OCI-LY3 (cell line): ENCODE measurements at regions not wholly inside any gene's neighbourhood (a gene's known extent, or its start where the extent isn't known, plus 50 kb on each side); places are given as distances from the start of the nearest gene placed in this dataset.

Experiments
- H2AFZ ChIP-seq: fragments of 200-600, 300-600 bp; shearing (Covaris generic); 2 replicates; pipeline ENCODE4 v1.6.0; 2014; ENCODE audit warnings: antibody characterized with exemption, low read depth, low read length
- H3K27ac ChIP-seq: fragments of 200-600, 300-600 bp; sonication (generic); 2 replicates; pipeline ENCODE4 v1.5.1; 2014; ENCODE audit warnings: mild to moderate bottlenecking, low read length, moderate library complexity, mixed read lengths
- H3K27me3 ChIP-seq: fragments of 200-600, 300-600 bp; sonication (generic); 2 replicates; pipeline ENCODE4 v1.6.1; 2014; ENCODE audit warnings: low read depth, low read length, mixed read lengths
- H3K36me3 ChIP-seq: fragments of 200-600, 300-600 bp; sonication (generic); replicated peaks from 2 replicates; pipeline ENCODE3; 2014; ENCODE audit warnings: low read depth, low read length, mixed read lengths
- H3K4me1 ChIP-seq: fragments of 300-600, 200-600 bp; sonication (generic); 2 replicates; pipeline ENCODE4 v1.6.1; 2014; ENCODE audit warnings: low read length, mixed read lengths
- H3K4me2 ChIP-seq: fragments of 200-600, 300-600 bp; sonication (generic); 2 replicates; pipeline ENCODE4 v1.6.1; 2014; ENCODE audit warnings: low read length, mixed read lengths
- H3K4me3 ChIP-seq: fragments of 300-600, 200-600 bp; sonication (generic); 2 replicates; pipeline ENCODE4 v1.5.1; 2014; ENCODE audit warnings: antibody characterized with exemption, mild to moderate bottlenecking, low read length, moderate library complexity
- H3K79me2 ChIP-seq: fragments of 300-600, 200-600 bp; shearing (Covaris generic); 2 replicates; pipeline ENCODE4 v1.6.1; 2014; ENCODE audit warnings: mild to moderate bottlenecking, low read length, mixed read lengths
- H3K9ac ChIP-seq: fragments of 300-600, 200-600 bp; shearing (Covaris generic); 2 replicates; pipeline ENCODE4 v1.6.0; 2014; ENCODE audit warnings: mild to moderate bottlenecking, low read length, moderate library complexity
- H3K9me3 ChIP-seq: fragments of 200-600, 300-600 bp; shearing (Covaris generic); 2 replicates; pipeline ENCODE4 v1.6.1; 2014; ENCODE audit warnings: low read length, mixed read lengths; ENCODE audit not compliant: insufficient read depth
- H4K20me1 ChIP-seq: fragments of 200-600, 300-600 bp; sonication (generic); 2 replicates; pipeline ENCODE4 v1.6.1; 2016; ENCODE audit warnings: low read length, mixed read lengths; ENCODE audit not compliant: insufficient read depth
- EZH2phosphoT487 ChIP-seq: fragments of 200-600 bp; shearing (Covaris generic); IDR thresholded peaks from 2 replicates; pipeline ENCODE4 v1.6.1; 2018; ENCODE audit warnings: antibody characterized with exemption, mixed run types, low read depth
- TF ChIP-seq, protein P1 (sequence below): fragments of 200-600, 300-600 bp; sonication (generic); IDR thresholded peaks from 2 replicates; pipeline ENCODE4 v1.5.1; 2014; ENCODE audit warnings: antibody characterized with exemption, low read length, low read depth

DNA sequence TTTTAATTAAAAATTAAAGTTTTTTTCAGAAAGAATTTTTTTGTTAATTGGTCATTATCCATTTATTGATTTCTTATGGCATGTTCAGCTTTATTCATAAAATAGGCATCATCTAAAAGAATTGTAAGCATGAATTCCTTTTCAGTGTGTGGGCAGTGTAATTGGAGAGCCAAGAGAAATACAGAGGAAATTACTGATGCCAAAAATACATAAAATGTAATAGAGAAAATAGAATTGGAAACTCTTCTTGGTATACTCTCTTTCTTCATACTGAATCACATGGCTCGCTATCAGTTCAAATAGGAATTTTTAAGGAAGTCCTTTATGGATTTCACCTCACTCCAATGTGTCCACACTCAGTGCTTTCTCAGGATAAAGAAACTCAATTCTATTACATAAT, 663.6 kb upstream of the NRXN1 start:
- H3K27me3 ChIP-seq, result no peaks in the 10 kb centered on the region
- H3K27ac ChIP-seq, result no peak overlapping the region
- H4K20me1 ChIP-seq, result no peaks in the 10 kb centered on the region
- H3K36me3 ChIP-seq, result peaks cover 4% of the 10 kb centered on the region
- no peaks in the 10 kb centered on the region for H3K79me2 ChIP-seq
- no peak for TF ChIP-seq EZH2phosphoT487
- TF ChIP-seq, protein P1, sequence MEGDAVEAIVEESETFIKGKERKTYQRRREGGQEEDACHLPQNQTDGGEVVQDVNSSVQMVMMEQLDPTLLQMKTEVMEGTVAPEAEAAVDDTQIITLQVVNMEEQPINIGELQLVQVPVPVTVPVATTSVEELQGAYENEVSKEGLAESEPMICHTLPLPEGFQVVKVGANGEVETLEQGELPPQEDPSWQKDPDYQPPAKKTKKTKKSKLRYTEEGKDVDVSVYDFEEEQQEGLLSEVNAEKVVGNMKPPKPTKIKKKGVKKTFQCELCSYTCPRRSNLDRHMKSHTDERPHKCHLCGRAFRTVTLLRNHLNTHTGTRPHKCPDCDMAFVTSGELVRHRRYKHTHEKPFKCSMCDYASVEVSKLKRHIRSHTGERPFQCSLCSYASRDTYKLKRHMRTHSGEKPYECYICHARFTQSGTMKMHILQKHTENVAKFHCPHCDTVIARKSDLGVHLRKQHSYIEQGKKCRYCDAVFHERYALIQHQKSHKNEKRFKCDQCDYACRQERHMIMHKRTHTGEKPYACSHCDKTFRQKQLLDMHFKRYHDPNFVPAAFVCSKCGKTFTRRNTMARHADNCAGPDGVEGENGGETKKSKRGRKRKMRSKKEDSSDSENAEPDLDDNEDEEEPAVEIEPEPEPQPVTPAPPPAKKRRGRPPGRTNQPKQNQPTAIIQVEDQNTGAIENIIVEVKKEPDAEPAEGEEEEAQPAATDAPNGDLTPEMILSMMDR, result no peak
- H3K9ac ChIP-seq, result no peak overlapping the region
- peaks cover 33% of the 10 kb centered on the region for H3K4me1 ChIP-seq
- H3K9me3 ChIP-seq, result no peaks in the 10 kb centered on the region
- no peak overlapping the region for H2AFZ ChIP-seq
- no peak overlapping the region for H3K4me3 ChIP-seq
- H3K4me2 ChIP-seq, result no peak overlapping the region; the same call in 1 of the 2 replicates

DNA sequence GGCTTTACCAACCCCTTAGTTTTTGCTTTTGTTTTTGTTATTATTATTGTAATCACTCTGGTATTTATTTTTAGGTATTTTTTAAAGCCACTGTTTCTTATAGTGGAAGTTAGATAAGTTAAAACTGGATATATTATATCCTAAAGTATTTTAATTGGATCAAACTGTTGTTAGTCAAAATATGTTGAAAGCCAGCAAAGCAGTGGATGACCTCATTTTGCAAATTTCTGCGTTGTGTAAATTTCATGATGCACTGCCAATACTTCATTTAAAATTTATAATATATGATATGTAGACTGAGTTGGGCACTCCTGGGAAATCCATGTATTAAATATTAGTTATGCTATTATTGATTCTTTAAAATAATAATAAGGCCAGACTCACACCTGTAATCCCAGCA, 661.7 kb upstream of the NRXN1 start:
- no peaks in the 10 kb centered on the region for H4K20me1 ChIP-seq
- H3K9me3 ChIP-seq, result no peaks in the 10 kb centered on the region
- H3K36me3 ChIP-seq, result peaks cover 3% of the 10 kb centered on the region
- TF ChIP-seq EZH2phosphoT487, result no peak
- TF ChIP-seq, protein P1, result no peak
- H3K4me3 ChIP-seq, result no peak overlapping the region
- peaks cover 31% of the 10 kb centered on the region for H3K4me1 ChIP-seq
- H3K27ac ChIP-seq, result no peak overlapping the region
- H3K27me3 ChIP-seq, result no peaks in the 10 kb centered on the region
- H3K79me2 ChIP-seq, result no peaks in the 10 kb centered on the region
- no peak overlapping the region for H2AFZ ChIP-seq
- no peak overlapping the region for H3K4me2 ChIP-seq
- no peak overlapping the region for H3K9ac ChIP-seq

DNA sequence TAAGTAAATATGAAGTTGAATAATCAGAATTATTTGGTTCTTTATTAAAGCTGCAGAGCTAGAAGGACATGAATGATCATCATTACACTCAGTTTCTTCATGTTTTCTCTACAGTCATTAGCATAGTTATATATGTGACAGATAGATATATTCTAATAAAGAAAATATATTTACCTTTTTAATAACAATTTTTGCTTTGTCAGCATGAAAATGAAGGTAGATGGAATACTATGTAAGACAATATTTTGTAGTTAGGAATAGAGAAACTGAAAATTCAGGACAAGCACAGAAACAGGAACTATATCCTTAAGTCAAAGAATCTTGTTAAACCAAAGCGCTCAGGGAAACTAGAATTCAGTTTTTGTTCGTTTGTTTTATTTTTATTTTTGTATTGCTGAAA, 649.9 kb upstream of the NRXN1 start:
- no peak overlapping the region for H3K4me3 ChIP-seq
- no peaks in the 10 kb centered on the region for H3K27me3 ChIP-seq
- H3K4me1 ChIP-seq, result no peaks in the 10 kb centered on the region
- H2AFZ ChIP-seq, result no peak overlapping the region
- no peak overlapping the region for H3K4me2 ChIP-seq
- peaks cover 4% of the 10 kb centered on the region; the same call in 1 of the 2 replicates for H3K9me3 ChIP-seq
- no peaks in the 10 kb centered on the region for H4K20me1 ChIP-seq
- H3K36me3 ChIP-seq, result no peaks in the 10 kb centered on the region
- H3K9ac ChIP-seq, result no peak overlapping the region
- no peaks in the 10 kb centered on the region for H3K79me2 ChIP-seq
- TF ChIP-seq EZH2phosphoT487, result no peak
- TF ChIP-seq, protein P1, result no peak
- H3K27ac ChIP-seq, result no peak overlapping the region

DNA sequence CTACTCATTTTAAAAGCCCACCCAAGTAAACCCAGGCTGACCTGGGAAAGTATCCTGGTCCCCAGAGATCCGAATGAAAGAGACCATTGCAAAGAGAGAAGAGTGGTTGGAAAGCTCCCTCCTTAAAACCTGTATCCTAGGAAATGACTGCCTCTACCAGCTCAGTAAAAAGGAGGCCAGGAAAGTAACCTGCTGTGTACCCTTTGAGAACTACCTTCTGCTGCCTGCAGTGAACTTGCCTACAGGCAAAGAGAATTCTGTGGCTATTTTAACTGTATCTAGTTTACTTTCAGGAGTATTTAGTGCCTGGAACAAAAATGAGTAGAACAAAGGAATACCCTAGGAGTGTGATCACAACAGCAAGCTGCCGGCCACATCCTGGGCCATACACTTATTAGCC, 641.7 kb upstream of the NRXN1 start:
- Histone ChIP-seq H3K79me2 (no peaks in the 10 kb centered on the region), H2AFZ (no peak overlapping the region), H4K20me1 (no peaks in the 10 kb centered on the region), H3K9me3 (no peaks in the 10 kb centered on the region), H3K4me3 (no peak overlapping the region), H3K4me2 (no peak overlapping the region), H3K27me3 (no peaks in the 10 kb centered on the region), H3K27ac (no peak overlapping the region), H3K36me3 (no peaks in the 10 kb centered on the region), H3K4me1 (no peaks in the 10 kb centered on the region), H3K9ac (no peak overlapping the region)
- TF ChIP-seq, protein P1, result no peak
- TF ChIP-seq EZH2phosphoT487, result no peak
